ENCODE measurements at regions not wholly inside any gene's neighbourhood (a gene's known extent, or its start where the extent isn't known, plus 50 kb on each side); places are given as distances from the start of the nearest gene placed in this dataset.

GRCh38 chr9:22198681-22199080, 189.6 kb upstream of the CDKN2B start:
- no peak overlapping the region for H3K27ac ChIP-seq
- TF ChIP-seq CTCF (conservative IDR thresholded peaks at IDR 0.05), result no peak

- TF ChIP-seq CTCF (conservative IDR thresholded peaks at IDR 0.05), result no peak
- no peak overlapping the region for H3K27ac ChIP-seq
Measured at GRCh38 chr9:22201256-22201655, 192.2 kb upstream of the CDKN2B start.

- no peak overlapping the region for H3K27ac ChIP-seq
- no peak for TF ChIP-seq CTCF (conservative IDR thresholded peaks at IDR 0.05)
Measured at GRCh38 chr9:22203371-22204138, 194.4 kb upstream of the CDKN2B start.

GRCh38 chr9:22204240-22204639, 195.1 kb upstream of the CDKN2B start:
- TF ChIP-seq CTCF (conservative IDR thresholded peaks at IDR 0.05), result no peak
- H3K27ac ChIP-seq, result no peak overlapping the region

- H3K27ac ChIP-seq, result no peak overlapping the region
- TF ChIP-seq CTCF (conservative IDR thresholded peaks at IDR 0.05), result no peak
Measured at GRCh38 chr9:22206833-22207232, 197.7 kb upstream of the CDKN2B start.

- H3K27ac ChIP-seq, result no peak overlapping the region
Measured at GRCh38 chr9:22208846-22209585, 199.9 kb upstream of the CDKN2B start.

More at GRCh38 chr9:22208846-22209585, 199.9 kb upstream of the CDKN2B start:
- TF ChIP-seq CTCF (conservative IDR thresholded peaks at IDR 0.05), result no peak

Data from VCaP (cell line).